ENCODE measurements at regions not wholly inside any gene's neighbourhood (a gene's known extent, or its start where the extent isn't known, plus 50 kb on each side); places are given as distances from the start of the nearest gene placed in this dataset.
A peak's percentile ranks its signal among the peaks of the same experiment; 100 is the strongest.

DNA sequence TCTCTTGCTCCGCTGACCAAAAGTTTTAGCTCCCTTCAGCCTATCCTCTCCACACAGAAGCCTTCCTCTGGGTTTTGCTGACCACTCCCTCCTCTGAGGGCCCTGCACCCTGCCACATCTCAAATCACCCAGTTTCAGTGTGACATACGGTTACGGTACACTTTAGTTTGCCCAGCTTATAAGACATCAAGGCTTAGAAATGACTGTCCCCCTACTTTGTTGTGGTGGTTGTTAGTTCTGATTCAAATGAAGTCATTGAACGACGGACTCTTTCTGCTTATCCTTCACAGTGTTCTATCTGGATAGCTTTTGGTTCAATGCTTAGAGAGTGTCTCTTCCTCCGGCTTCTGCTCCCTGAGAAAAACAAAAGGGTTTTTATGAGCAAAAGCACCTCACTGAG, 68.0 kb upstream of the NDUFB4 start (continued):
- TF ChIP-seq CREB1 (CRISPR knock-in tag; IDR thresholded peaks at IDR 0.05; ENCODE audit: low read depth) (no peak), NANOG (IDR thresholded peaks at IDR 0.05; ENCODE audit: borderline replicate concordance) (no peak), ZNF331 (CRISPR knock-in tag; IDR thresholded peaks at IDR 0.05; ENCODE audit: low read depth) (no peak), EZH2 (IDR thresholded peaks at IDR 0.05; ENCODE audit: low read depth, unreplicated experiment) (no peak), POLR2AphosphoS5 (IDR thresholded peaks at IDR 0.05; ENCODE audit: low read depth) (no peak), JUNB (IDR thresholded peaks at IDR 0.05; ENCODE audit: unreplicated experiment) (no peak), STAT1 (IDR thresholded peaks at IDR 0.05; ENCODE audit: unreplicated experiment) (no peak)
- TF ChIP-seq, protein P1, sequence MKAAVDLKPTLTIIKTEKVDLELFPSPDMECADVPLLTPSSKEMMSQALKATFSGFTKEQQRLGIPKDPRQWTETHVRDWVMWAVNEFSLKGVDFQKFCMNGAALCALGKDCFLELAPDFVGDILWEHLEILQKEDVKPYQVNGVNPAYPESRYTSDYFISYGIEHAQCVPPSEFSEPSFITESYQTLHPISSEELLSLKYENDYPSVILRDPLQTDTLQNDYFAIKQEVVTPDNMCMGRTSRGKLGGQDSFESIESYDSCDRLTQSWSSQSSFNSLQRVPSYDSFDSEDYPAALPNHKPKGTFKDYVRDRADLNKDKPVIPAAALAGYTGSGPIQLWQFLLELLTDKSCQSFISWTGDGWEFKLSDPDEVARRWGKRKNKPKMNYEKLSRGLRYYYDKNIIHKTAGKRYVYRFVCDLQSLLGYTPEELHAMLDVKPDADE (IDR thresholded peaks at IDR 0.05) = no peak
- TF ChIP-seq, protein P2, sequence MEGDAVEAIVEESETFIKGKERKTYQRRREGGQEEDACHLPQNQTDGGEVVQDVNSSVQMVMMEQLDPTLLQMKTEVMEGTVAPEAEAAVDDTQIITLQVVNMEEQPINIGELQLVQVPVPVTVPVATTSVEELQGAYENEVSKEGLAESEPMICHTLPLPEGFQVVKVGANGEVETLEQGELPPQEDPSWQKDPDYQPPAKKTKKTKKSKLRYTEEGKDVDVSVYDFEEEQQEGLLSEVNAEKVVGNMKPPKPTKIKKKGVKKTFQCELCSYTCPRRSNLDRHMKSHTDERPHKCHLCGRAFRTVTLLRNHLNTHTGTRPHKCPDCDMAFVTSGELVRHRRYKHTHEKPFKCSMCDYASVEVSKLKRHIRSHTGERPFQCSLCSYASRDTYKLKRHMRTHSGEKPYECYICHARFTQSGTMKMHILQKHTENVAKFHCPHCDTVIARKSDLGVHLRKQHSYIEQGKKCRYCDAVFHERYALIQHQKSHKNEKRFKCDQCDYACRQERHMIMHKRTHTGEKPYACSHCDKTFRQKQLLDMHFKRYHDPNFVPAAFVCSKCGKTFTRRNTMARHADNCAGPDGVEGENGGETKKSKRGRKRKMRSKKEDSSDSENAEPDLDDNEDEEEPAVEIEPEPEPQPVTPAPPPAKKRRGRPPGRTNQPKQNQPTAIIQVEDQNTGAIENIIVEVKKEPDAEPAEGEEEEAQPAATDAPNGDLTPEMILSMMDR (conservative IDR thresholded peaks at IDR 0.05; ENCODE audit: low read depth in 2 of 2) = no peak
- TF ChIP-seq, protein P3, sequence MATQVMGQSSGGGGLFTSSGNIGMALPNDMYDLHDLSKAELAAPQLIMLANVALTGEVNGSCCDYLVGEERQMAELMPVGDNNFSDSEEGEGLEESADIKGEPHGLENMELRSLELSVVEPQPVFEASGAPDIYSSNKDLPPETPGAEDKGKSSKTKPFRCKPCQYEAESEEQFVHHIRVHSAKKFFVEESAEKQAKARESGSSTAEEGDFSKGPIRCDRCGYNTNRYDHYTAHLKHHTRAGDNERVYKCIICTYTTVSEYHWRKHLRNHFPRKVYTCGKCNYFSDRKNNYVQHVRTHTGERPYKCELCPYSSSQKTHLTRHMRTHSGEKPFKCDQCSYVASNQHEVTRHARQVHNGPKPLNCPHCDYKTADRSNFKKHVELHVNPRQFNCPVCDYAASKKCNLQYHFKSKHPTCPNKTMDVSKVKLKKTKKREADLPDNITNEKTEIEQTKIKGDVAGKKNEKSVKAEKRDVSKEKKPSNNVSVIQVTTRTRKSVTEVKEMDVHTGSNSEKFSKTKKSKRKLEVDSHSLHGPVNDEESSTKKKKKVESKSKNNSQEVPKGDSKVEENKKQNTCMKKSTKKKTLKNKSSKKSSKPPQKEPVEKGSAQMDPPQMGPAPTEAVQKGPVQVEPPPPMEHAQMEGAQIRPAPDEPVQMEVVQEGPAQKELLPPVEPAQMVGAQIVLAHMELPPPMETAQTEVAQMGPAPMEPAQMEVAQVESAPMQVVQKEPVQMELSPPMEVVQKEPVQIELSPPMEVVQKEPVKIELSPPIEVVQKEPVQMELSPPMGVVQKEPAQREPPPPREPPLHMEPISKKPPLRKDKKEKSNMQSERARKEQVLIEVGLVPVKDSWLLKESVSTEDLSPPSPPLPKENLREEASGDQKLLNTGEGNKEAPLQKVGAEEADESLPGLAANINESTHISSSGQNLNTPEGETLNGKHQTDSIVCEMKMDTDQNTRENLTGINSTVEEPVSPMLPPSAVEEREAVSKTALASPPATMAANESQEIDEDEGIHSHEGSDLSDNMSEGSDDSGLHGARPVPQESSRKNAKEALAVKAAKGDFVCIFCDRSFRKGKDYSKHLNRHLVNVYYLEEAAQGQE (IDR thresholded peaks at IDR 0.05; ENCODE audit: unreplicated experiment) = no peak

DNA sequence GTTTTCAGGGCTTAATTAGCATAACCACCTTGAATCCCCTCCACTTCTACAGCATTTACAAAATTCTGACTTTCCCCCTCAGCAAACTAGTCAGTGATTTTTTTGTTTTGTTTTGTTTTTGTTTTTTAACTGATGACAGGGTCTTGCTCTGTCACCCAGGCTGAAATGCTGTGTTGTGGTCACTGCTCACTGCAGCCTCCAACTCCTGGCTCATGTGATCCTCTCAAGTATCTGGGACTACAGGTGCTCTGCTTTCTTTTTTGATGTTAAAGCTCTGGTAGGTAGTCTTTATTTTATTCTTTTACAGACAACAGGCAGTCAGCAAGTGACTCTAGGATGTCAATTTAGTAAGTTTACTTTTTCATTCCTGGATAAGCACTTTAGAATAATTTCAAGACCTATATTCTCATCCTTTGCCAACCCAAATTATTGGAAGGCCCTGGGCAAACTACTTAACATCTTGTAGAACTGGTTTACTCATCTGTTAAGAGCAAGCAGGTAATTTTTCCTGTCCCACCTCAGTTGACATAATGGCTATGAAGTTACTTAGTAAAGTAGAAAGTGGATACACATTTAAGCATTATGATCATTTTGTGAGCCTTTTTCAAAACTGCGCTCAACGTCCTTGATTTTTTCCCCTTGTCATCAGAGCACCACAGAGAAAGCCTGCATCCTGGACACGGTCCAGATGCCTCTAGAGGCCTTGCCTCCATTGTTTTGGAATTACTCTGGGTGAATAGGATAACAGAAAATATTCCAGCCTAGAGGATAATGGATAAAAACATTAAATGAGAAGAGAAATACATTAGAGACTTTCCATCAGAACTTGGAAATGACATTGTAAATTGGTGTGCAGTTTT, 69.9 kb upstream of the NDUFB4 start:
- no peaks in the 10 kb centered on the region for H3K36me3 ChIP-seq (ENCODE audit: insufficient read depth)
- H3K9me3 Mint-ChIP-seq = no peaks in the 10 kb centered on the region
- H3K27ac ChIP-seq (ENCODE audit: low read depth) = no peak overlapping the region
- H4K20me1 ChIP-seq (replicated peaks; ENCODE audit: insufficient read depth) = no peaks in the 10 kb centered on the region
- H3K9me2 ChIP-seq (ENCODE audit: insufficient read depth) = no peaks in the 10 kb centered on the region
- DNase-seq (ENCODE audit: low spot score) (no peak), ATAC-seq (no peak; the same call in 2 of the 3 replicates)
- no peak overlapping the region for H3K4me3 Mint-ChIP-seq
- peak overlapping the region; percentile 31; the same call in 1 of the 2 replicates for H3K27ac Mint-ChIP-seq
- no peak overlapping the region for H3K4me3 ChIP-seq
- no peaks in the 10 kb centered on the region for H3K27me3 Mint-ChIP-seq (ENCODE audit: insufficient read depth, low read depth, poor library complexity)
- H3K4me1 Mint-ChIP-seq = peaks cover 4% of the 10 kb centered on the region
- H3K27me3 ChIP-seq (ENCODE audit: insufficient read depth) = no peaks in the 10 kb centered on the region
- no peaks in the 10 kb centered on the region for H3K36me3 Mint-ChIP-seq (ENCODE audit: low read depth)
- H2AFZ ChIP-seq = peak overlapping the region; percentile 38; the same call in 1 of the 2 replicates
- no peaks in the 10 kb centered on the region for H3K79me2 ChIP-seq (replicated peaks; ENCODE audit: insufficient read depth)
- no peak overlapping the region for H3K4me2 ChIP-seq
- no peaks in the 10 kb centered on the region for H3F3A ChIP-seq (replicated peaks; ENCODE audit: low read depth)
- H3K4me1 ChIP-seq (ENCODE audit: insufficient read depth) = no peaks in the 10 kb centered on the region
- TF ChIP-seq, protein P4, sequence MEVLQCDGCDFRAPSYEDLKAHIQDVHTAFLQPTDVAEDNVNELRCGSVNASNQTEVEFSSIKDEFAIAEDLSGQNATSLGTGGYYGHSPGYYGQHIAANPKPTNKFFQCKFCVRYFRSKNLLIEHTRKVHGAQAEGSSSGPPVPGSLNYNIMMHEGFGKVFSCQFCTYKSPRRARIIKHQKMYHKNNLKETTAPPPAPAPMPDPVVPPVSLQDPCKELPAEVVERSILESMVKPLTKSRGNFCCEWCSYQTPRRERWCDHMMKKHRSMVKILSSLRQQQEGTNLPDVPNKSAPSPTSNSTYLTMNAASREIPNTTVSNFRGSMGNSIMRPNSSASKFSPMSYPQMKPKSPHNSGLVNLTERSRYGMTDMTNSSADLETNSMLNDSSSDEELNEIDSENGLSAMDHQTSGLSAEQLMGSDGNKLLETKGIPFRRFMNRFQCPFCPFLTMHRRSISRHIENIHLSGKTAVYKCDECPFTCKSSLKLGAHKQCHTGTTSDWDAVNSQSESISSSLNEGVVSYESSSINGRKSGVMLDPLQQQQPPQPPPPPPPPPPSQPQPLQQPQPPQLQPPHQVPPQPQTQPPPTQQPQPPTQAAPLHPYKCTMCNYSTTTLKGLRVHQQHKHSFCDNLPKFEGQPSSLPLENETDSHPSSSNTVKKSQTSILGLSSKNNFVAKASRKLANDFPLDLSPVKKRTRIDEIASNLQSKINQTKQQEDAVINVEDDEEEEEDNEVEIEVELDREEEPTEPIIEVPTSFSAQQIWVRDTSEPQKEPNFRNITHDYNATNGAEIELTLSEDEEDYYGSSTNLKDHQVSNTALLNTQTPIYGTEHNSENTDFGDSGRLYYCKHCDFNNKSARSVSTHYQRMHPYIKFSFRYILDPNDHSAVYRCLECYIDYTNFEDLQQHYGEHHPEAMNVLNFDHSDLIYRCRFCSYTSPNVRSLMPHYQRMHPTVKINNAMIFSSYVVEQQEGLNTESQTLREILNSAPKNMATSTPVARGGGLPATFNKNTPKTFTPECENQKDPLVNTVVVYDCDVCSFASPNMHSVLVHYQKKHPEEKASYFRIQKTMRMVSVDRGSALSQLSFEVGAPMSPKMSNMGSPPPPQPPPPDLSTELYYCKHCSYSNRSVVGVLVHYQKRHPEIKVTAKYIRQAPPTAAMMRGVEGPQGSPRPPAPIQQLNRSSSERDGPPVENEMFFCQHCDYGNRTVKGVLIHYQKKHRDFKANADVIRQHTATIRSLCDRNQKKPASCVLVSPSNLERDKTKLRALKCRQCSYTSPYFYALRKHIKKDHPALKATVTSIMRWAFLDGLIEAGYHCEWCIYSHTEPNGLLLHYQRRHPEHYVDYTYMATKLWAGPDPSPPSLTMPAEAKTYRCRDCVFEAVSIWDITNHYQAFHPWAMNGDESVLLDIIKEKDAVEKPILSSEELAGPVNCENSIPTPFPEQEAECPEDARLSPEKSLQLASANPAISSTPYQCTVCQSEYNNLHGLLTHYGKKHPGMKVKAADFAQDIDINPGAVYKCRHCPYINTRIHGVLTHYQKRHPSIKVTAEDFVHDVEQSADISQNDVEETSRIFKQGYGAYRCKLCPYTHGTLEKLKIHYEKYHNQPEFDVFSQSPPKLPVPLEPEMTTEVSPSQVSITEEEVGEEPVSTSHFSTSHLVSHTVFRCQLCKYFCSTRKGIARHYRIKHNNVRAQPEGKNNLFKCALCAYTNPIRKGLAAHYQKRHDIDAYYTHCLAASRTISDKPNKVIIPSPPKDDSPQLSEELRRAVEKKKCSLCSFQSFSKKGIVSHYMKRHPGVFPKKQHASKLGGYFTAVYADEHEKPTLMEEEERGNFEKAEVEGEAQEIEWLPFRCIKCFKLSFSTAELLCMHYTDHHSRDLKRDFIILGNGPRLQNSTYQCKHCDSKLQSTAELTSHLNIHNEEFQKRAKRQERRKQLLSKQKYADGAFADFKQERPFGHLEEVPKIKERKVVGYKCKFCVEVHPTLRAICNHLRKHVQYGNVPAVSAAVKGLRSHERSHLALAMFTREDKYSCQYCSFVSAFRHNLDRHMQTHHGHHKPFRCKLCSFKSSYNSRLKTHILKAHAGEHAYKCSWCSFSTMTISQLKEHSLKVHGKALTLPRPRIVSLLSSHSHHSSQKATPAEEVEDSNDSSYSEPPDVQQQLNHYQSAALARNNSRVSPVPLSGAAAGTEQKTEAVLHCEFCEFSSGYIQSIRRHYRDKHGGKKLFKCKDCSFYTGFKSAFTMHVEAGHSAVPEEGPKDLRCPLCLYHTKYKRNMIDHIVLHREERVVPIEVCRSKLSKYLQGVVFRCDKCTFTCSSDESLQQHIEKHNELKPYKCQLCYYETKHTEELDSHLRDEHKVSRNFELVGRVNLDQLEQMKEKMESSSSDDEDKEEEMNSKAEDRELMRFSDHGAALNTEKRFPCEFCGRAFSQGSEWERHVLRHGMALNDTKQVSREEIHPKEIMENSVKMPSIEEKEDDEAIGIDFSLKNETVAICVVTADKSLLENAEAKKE (CRISPR knock-in tag; IDR thresholded peaks at IDR 0.05) = no peak
- no peak for TF ChIP-seq JUNB (IDR thresholded peaks at IDR 0.05; ENCODE audit: unreplicated experiment)
